NCI-H146 (cell line): ENCODE measurements at regions not wholly inside any gene's neighbourhood (a gene's known extent, or its start where the extent isn't known, plus 50 kb on each side); places are given as distances from the start of the nearest gene placed in this dataset.

Experiments used
- DNase-seq: peaks from one replicate; lab custom pipeline; 2025; lab: John Stamatoyannopoulos, UW

DNA sequence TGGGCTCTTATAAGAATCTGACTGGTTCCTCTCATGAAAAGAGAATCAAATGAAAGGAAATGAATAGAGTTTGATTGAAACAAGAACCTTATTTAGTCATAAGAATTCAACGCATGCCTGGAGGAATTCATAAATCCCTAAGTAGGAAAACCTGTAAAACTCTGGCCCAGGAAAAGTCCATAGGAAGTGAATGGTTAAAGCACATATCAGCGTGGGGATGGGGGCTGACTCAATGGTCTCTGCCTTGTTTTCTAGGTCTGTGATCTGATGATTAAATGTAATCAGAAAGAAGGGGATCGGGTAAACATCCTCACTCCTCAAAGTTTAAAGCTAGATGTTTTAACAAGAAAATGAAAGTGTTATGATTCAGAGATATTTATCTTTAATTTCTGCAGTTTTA lies 759.4 kb upstream of the C9orf72 start:
- DNase-seq: no peak

DNA sequence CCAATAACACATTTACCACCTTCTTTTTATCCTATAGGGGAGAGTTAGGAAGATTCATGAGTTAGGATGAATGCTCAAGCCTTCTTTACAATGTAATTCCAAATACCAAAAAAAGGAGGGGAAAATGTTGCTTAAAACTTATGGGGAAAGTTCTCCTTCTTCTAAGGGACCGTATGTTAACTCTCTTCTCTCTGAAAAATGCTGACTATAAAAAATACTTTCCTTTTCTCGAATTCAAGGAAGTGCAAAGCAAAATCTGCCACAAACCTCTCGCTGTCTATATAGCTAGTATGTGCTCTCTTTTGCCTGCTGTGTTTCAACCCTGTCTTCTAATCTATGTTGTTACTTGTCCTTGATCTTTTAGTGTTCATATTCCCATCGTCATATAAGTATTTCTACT lies 768.6 kb upstream of the C9orf72 start:
- DNase-seq: no peak

DNA sequence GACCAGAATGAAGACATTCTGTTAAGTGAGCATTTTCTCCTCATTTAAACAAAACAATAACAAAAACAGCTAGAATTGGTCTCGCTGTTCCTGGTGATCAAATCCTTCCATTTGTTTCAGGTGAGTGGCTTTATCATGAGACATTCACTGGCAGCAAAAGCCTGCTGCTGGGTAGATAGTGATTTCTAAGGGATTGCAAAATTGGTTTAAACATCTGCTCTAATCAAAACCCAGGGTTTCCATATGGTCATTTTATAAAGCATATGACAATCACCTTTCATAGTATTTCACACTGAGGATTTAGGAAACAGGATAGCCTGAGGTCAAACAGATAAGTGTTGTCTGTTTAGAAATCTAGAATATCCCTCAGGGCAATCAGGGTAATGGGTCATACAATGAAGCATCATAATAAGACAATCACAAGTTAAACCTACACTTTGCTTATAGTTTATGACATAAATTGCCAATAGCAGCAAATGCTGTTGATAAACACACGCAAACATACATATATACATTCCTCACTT lies 769.6 kb upstream of the C9orf72 start:
- DNase-seq: peak; percentile 89

DNA sequence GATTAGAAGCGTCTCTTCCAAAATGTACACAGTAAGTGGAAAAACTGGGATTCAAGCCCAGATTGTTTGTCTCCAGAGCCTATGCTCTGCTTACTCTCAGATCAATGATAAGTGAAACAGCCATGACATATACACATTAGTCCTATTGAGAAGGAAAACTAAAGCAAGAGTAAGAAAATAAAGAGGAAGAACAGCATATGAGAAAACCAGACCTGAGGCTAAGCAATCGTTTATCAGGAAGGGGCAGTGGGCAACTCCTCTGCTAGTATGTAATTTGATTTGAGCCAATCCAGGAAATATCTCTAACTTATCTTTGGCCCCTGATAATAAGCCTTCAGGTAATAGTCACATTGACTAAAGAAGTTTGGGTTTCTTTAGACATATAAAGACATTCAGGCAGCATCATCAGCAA lies 789.9 kb upstream of the C9orf72 start:
- no peak for DNase-seq

DNA sequence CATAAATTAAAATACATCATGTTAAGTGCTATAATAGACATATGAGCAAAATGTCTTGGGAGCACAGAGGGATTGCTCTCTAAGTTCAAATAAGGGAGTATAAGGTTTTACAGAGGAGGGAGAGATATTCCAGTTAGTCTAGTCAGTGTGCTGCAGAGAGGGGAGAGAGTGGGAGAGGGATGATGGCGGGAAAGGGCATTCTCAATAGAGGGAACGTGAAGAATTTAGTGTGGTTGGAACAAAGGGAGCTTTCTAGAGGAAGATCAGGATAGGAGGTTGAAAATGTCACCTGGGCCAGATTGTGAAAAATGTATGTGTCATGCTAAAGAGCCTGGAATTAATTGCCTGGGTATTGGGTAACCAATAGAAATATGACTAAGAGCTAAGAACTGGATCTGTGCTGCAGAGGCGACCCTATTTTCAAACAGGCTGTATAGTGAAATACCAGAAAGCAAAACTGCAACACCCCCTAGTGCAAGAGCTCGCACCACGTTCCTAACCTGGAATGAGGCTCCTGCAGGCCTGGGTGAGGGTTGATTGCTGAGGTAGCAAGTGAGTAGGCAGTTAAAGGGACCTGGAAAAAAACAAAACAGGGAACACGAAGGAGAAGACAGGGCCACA lies 791.8 kb upstream of the C9orf72 start:
- DNase-seq: no peak

DNA sequence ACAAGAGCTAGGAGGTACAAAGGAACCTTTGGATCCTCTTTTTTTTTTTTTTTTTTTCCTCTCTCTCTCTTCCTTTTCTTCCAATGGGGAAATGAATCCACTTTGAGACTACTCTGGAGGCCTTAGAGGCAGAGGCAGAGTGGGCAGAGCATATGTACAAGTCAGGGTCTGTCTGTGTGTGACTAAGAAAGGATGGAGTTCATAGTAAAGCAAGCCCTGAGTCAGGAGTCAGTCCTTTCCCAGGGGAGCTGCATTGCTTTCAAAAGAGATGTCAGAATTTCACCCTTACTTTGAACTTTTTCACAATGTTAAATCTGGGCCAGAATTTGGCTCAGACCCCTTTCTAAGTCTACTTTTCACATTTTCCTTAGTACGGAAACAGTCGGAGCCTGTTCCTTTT lies 792.4 kb upstream of the C9orf72 start:
- DNase-seq: no peak

DNA sequence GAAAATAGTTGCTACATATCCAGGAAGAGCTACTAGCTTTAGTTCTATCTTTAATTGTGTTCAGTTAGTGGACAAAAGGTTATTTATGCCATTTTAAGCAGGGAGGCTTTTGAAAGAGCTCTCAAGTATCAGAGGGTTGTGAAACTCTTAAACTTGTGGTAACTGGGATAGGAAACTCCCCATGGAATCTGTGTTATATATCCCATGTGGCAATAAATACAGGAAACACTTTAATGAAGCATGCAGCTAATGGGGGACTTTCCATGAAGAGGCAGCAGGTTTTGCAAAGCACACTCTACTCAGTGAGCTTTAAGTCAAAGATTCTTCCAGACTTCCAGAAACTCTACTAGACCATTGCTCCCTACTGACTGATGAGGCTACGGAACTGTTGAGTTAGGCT lies 805.0 kb upstream of the C9orf72 start:
- DNase-seq: no peak

DNA sequence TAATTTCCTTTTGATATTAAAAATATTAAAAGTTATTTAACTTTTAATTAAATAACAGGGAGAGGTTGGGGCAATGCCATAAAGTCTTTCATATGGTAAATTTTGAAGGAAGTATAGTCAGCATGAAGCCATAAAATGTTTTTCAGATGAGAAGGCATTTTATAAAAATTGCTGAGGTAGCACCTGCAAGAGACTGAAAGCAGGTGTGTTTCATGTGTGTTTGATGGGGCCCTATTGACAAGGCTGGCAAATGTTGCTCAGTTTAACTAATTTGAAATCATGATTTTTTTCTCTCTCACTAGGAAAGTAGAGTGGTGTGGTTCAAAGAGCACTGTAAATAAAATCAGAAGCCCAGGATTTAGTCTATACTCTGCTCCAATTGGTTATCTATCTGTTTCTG lies 805.8 kb upstream of the C9orf72 start:
- DNase-seq: no peak

DNA sequence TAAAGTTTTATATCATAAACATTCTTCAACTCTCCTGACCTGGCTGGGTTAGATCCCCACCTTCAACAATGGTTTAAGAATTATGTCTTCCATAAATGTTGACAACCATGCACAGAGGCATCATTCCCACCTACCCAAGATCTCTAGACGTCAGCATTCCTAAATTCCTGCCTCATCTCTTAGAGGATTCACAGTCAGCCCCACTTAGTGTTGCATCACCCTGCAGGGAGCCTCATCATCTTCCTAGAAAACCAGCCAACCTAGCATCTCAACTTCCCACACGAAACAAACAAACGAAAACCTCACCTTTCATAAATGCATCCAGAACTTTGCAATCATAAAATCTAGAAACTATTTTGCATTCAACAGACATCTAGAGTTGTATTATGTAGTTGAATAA lies 816.1 kb upstream of the C9orf72 start:
- no peak for DNase-seq

DNA sequence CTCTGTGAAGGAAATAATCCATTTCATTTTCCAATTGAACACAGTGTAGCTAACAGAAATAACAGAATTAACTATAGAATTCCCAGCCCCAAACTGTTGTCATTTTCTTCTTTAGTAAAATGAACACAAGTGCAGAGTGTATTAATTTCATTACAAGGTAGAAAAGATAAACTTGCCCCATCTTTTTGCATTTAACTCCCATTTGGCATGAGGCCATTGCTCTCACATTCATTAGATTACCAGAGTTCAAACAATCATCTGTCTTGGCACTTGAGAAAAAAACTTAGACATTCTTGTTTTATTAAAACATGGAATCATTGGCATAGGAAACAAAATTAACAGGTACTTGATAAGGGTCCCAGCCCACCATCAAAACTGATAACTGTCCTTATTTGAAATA lies 821.5 kb upstream of the C9orf72 start:
- DNase-seq: no peak

DNA sequence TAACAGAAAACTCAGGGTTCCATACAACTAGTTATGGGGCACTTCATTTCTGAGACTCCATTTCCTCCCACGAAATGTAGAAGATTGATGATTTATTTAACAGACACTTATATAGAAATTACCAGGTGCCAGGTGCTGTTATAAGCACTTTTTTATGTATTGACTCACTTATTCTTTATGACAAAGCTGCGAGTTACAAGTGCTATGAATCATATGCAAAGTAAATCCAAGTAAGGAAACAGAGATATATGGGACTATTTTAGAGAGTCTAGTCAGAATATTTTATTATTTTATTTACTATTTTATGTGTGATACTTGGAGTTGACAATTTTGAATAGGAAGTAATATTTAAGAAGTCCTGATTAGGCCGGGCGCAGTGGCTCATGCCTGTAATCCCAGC lies 822.8 kb upstream of the C9orf72 start:
- DNase-seq: no peak

DNA sequence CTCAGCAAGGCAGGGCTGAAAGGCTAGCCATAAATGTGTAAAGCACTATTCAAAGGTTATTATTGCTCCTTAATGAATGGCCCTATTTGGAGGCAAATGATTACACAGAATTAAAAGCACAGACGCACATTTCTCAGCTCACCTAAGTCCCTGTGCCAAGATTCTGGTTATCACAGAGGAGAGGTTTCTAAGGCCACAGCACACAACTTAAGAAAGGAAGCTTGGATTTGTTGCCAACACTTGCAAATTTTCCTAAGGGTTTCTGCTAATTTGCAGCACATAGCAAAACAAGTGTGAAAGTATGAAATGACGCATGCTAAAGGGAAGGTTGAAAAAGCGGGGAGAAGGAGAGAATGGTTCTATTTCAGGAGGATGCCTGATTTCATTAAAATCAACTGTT lies 834.1 kb upstream of the C9orf72 start:
- no peak for DNase-seq

DNA sequence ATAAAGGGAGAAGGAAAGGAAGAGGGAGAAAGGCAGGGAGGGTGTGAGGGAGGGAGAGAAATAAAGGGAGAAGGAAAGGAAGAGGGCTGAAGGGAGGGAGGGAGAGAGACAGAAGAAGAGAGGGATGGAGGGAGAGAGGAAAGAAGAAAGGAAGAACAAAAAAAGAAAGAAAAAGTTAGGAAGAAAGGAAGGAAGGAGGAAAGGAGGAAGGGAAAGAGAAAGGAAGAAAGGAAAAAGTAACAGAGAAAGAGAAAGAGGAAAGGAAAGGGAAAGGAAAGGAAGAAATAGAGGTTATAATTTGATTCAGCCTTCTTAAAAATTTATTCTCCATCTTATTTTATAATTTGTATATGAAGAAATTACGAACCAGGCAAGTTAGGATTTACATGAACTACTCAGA lies 836.6 kb upstream of the C9orf72 start:
- no peak for DNase-seq

DNA sequence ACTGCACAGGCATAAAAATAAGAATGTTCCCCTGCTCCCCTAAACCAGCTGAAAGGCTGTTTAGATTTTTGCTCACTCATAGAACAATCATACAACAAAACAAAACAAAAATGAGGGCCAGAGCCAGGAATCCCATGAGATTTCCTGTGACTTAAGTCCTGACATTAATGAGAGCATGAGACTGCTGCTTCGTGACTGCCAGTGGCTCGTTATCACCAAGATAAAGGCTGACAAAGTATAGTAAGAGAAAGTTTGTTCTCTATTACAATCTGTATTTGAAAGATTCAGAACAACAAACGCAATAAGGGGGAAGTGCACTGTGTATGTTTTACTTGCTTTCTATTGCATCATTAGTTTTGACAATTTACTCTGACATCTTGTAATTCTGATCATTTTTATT lies 837.1 kb upstream of the C9orf72 start:
- DNase-seq: no peak

DNA sequence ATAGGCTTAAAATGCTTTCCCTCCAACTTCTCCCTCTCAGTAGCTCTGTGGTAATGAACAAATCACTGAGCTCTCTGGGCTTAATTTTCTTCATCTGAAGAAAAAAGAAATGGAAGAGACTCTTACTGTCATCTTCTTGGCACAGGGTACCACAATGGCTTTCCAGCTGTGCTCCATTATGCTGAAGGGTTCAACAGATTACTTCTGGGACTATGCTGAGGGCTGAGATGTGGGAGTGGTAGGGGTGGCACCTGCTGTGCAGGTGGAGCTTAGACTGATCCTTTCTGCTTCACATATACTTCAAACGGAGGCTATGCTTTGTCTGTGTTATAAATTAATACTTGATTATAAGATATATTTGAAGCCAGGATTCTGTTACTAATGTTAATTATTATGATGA lies 840.2 kb upstream of the C9orf72 start:
- DNase-seq: no peak

DNA sequence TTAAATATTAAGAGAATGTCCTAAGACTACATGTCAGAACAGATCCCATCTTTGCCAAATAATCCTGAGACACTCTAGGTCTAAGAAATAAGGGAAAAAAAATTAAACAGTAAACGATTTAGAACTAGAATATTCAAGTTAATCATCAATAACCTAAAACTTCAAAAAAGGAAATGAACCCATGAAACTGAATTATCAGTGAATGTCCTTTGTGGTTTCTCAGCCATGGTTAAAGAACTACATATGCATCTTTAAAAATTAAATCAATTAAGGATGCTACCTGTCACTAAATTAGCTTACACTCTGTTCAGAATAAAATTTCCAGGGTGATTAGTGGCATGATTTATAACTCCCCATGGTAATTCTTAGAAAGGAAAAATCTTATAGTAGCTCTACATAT lies 850.0 kb upstream of the C9orf72 start:
- DNase-seq: no peak

DNA sequence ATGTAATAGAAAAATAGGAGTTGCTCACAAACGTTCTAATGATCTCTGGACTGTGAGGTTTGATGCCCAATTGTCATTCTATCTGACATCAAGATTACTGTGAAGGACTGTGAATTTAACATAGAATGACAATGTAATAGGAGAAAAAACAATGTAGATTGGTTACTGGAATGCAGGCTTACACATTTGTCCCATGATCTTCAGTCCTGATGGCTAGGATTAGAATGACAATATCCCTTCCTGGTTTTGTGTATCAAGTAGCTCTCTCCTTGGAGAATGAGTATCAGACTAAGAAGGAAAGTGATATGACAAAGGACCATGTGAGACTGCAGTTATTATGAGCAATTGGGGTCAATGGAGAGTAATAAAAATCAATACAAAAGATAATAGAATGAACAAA lies 862.2 kb upstream of the C9orf72 start:
- no peak for DNase-seq

DNA sequence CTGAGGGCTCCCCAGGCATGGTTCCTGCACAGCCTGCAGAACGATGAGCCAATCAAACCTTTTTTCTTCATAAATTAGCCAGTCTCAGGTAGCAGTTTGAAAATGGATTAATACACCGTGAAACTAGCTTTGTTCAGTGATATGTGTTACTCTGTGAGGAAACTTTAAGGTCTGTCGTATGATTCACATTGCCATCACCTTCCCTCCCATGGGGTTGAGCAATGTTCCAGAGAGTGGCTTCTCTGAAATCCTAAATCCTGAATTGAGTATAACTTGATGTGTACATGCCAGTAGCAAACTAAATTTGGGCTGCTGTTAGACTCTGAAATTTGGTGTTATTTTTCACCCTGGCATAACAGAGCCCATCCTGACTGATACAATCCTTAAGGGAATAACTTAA lies 866.4 kb upstream of the C9orf72 start:
- no peak for DNase-seq

DNA sequence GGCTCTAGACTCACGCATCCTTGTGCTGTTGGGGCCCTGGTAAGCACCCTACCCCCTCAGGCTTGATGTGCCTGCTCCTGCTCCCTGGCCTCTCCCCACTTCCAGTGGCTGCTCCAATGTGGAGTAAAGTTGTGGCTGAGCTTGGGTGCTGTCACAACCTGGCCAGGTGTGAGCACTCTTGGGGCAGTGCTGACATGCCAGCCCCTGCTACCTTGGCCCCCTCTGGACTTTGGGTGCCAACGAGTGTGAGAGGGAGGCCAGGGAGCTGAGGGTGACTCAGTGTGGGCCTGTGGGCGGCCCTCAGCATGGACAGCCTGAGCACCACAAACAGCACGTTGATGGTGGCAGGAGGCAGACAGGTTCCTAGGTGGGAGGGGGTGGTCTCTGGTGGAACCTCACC lies 870.2 kb upstream of the C9orf72 start:
- no peak for DNase-seq

DNA sequence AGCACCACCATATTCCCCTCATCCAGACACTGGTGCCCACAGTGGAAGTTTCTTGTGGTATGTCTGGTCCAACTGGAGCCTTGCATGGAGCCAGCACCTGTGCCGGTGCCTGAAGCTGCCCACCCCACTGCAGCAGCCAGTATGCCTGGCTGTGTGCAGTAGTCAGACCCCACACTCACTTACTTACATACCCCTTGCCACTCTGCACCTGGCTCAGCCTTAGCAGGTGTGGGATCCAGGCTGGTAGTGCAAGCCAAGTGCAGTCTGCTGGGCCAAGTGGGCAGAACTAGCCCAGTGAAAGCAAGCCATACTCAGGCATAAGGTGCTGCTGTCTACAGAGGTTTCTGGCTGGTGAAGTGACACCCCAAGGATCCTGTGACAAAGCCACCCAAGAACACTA lies 871.4 kb upstream of the C9orf72 start:
- no peak for DNase-seq

DNA sequence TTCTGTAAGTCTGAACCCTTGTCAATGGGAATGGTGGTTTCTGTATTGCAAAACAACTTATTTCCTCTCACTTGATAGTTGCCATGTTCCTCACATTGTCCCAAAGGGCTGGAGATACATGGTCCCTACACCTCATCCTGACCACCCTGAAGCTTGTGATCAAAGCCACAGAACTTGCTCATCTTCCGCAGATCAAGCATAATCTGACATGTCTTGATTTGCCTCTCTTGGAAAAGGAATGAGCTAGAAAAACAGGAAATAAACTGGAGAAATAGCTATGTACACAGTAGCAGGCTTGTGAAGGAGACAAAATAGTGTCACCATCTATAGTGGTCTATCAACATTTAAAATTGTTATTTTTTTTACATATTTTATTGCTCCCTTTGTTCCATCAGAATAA lies 871.9 kb upstream of the C9orf72 start:
- DNase-seq: no peak

DNA sequence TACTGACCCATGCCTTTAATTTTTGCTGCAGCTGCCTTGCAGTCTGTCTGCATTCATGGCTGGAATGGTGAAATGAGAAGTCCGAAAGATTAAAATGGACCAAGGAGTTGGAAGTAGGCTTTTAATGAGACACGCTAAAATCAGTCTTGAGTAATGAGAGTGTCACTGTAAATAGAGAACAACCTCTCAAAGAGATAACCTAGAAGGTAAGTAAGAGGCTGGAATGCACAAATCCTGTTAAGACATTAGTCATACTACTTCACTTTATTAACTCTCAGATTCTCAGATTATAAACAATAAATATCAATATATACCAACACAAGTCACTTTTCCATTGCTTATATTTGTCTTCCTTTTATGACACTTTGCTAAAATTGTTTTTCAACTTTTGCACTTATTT lies 880.6 kb upstream of the C9orf72 start:
- DNase-seq: no peak

DNA sequence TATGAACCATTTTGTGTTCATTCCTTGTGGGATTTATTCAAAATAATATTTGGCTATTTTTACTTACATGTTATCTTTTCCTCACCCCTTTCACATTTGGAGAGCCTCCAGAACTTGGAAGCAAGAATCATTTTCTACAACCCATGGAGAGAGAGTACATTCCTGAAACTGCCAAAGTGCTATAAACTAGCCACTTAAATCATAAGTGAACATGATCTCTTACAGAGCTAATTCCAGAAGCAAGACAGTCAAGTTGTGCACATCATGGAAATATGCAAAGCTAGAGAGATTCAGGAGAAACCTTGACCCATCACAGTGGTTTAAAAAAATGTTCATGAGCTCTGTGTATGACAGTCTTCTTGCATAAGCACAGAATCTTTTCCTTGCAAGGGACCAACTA lies 883.6 kb upstream of the C9orf72 start:
- DNase-seq: no peak

DNA sequence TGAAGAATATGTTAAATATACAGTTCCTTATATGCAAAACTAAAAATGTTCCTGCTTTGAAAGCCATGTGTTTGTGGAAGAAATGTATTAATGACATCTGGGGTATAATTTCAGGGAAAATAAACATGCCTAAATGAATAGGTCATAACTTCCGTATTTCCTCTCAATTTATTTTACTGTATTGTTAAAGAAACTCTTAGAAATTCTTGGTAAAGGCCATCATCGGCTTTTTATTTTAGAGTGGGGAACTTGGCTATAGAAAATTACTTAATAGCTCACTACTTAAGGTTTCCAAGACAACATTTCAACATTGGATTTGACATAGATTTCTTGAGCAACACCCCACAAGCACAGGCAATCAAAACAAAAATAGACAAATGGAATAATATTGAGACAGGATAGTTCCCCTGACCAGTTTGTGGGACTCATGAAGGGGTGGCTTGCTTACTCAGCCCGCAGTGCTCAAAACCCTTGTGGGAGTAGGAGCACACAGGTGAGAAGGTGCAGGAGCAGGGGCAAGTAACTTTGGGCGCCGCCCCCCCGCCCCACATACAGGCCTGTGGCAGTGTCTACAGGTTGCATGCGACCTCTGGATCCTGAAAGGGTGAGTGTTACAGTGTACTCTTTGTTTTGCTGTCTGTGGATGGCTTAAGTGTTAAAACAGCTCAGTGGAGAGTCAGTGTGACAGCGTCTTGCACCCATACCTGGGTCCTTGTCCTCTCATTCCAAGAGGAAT lies 891.4 kb upstream of the C9orf72 start:
- DNase-seq: no peak
